GM23338 (cell line): ENCODE measurements at regions not wholly inside any gene's neighbourhood (a gene's known extent, or its start where the extent isn't known, plus 50 kb on each side); places are given as distances from the start of the nearest gene placed in this dataset.

ENCODE experiments used
- ATAC-seq: fragments of 200-7000 bp; cut with Tn5 transposase; 3 replicates; pipeline ENCODE4 v1.9.1; 2020
- DNase-seq: peaks from one replicate; pipeline ENCODE4 v3.0.0-alpha.2; 2015; ENCODE audit warnings: low spot score
- H2AFZ ChIP-seq: fragments of 200-600 bp; sonication (generic); 2 replicates; pipeline ENCODE4 v1.8.0; 2016; ENCODE audit warnings: antibody characterized with exemption, mild to moderate bottlenecking, moderate library complexity
- H3F3A ChIP-seq: fragments of 200-600 bp; sonication (generic); replicated peaks from 2 replicates; pipeline ENCODE4 v1.8.0; 2017; ENCODE audit warnings: antibody characterized with exemption, mixed run types, low read depth
- H3K27ac ChIP-seq: fragments of 200-600 bp; sonication (generic); 2 replicates; pipeline ENCODE4 v1.6.1; 2016; ENCODE audit warnings: low read depth
- H3K27me3 ChIP-seq: fragments of 200-600 bp; sonication (generic); 2 replicates; pipeline ENCODE4 v1.8.0; 2016; ENCODE audit warnings: mild to moderate bottlenecking, mixed run types, moderate library complexity; ENCODE audit not compliant: insufficient read depth
- H3K36me3 ChIP-seq: fragments of 200-600 bp; sonication (generic); 2 replicates; pipeline ENCODE4 v1.8.0; 2016; ENCODE audit warnings: mild to moderate bottlenecking; ENCODE audit not compliant: insufficient read depth
- H3K4me1 ChIP-seq: fragments of 200-600 bp; sonication (generic); 2 replicates; pipeline ENCODE4 v1.8.0; 2016; ENCODE audit warnings: mild to moderate bottlenecking, moderate library complexity; ENCODE audit not compliant: insufficient read depth
- H3K4me2 ChIP-seq: fragments of 200-600 bp; sonication (generic); 2 replicates; pipeline ENCODE4 v1.7.1; 2017; ENCODE audit warnings: mixed run types
- H3K4me3 ChIP-seq: fragments of 200-600 bp; sonication (generic); 2 replicates; pipeline ENCODE4 v1.6.1; 2016; ENCODE audit warnings: mixed run types
- H3K79me2 ChIP-seq: fragments of 200-600 bp; sonication (generic); replicated peaks from 2 replicates; pipeline ENCODE4 v1.8.0; 2017; ENCODE audit warnings: mild to moderate bottlenecking; ENCODE audit not compliant: insufficient read depth
- H3K9me2 ChIP-seq: fragments of 200-600 bp; sonication (generic); 2 replicates; pipeline ENCODE4 v1.8.0; 2017; ENCODE audit not compliant: insufficient read depth
- H4K20me1 ChIP-seq: fragments of 200-600 bp; sonication (generic); replicated peaks from 2 replicates; pipeline ENCODE4 v1.8.0; 2017; ENCODE audit warnings: mild to moderate bottlenecking; ENCODE audit not compliant: insufficient read depth
- H3K27ac Mint-ChIP-seq: 2 replicates; pipeline ENCODE4 v1.8.0; 2020; ENCODE audit warnings: inconsistent platforms, mild to moderate bottlenecking, moderate library complexity, mixed read lengths
- H3K27me3 Mint-ChIP-seq: 3 replicates; pipeline ENCODE4 v1.8.0; 2022; ENCODE audit warnings: low read depth, mild to moderate bottlenecking, moderate library complexity, mixed read lengths, inconsistent platforms; ENCODE audit not compliant: insufficient read depth, poor library complexity
- H3K36me3 Mint-ChIP-seq: 3 replicates; pipeline ENCODE4 v1.8.0; 2021; ENCODE audit warnings: low read depth, mild to moderate bottlenecking, inconsistent platforms, moderate library complexity, mixed read lengths
- H3K4me1 Mint-ChIP-seq: 3 replicates; pipeline ENCODE4 v1.8.0; 2020; ENCODE audit warnings: mild to moderate bottlenecking, inconsistent platforms, mixed read lengths
- H3K4me3 Mint-ChIP-seq: 3 replicates; pipeline ENCODE4 v1.8.0; 2021; ENCODE audit warnings: moderate library complexity, mild to moderate bottlenecking, inconsistent platforms, mixed read lengths
- H3K9me3 Mint-ChIP-seq: 3 replicates; pipeline ENCODE4 v1.8.0; 2020; ENCODE audit warnings: moderate library complexity, mild to moderate bottlenecking, inconsistent platforms, mixed read lengths
- EZH2 ChIP-seq: fragments of 200-600 bp; sonication (generic); IDR thresholded peaks from one replicate; pipeline ENCODE4 v1.8.0; 2017; ENCODE audit warnings: antibody characterized with exemption, mild to moderate bottlenecking, low read depth; ENCODE audit not compliant: unreplicated experiment
- EZH2phosphoT487 ChIP-seq: fragments of 200-600 bp; sonication (generic); IDR thresholded peaks from one replicate; pipeline ENCODE4 v1.8.1; 2018; ENCODE audit warnings: antibody characterized with exemption; ENCODE audit not compliant: unreplicated experiment
- JUNB ChIP-seq: IDR thresholded peaks from one replicate; pipeline ENCODE4 v1.6.1; 2016; ENCODE audit warnings: antibody characterized with exemption; ENCODE audit not compliant: unreplicated experiment
- NANOG ChIP-seq: IDR thresholded peaks from 2 replicates; pipeline ENCODE4 v1.6.1; 2016; ENCODE audit warnings: antibody characterized with exemption, borderline replicate concordance
- POLR2AphosphoS5 ChIP-seq: IDR thresholded peaks from 2 replicates; pipeline ENCODE4 v1.6.1; 2016; ENCODE audit warnings: antibody characterized with exemption, low read depth
- STAT1 ChIP-seq: IDR thresholded peaks from one replicate; pipeline ENCODE4 v1.6.1; 2016; ENCODE audit warnings: antibody characterized with exemption; ENCODE audit not compliant: unreplicated experiment
- ZNF114 ChIP-seq: fragments of 250-450 bp; sonication (Bioruptor Pico); IDR thresholded peaks from 2 replicates; pipeline ENCODE4 v1.5.0; 2020; ENCODE audit warnings: mild to moderate bottlenecking, moderate library complexity
- ZNF331 ChIP-seq: fragments of 250-450 bp; sonication (Bioruptor Pico); IDR thresholded peaks from 2 replicates; pipeline ENCODE4 v1.5.0; 2020; ENCODE audit warnings: low read depth, mild to moderate bottlenecking, moderate library complexity
- TF ChIP-seq, protein P1 (sequence below): IDR thresholded peaks from one replicate; pipeline ENCODE4 v1.6.1; 2018; ENCODE audit warnings: antibody characterized with exemption; ENCODE audit not compliant: unreplicated experiment
- TF ChIP-seq, protein P2 (sequence below): fragments of 250-450 bp; sonication (Bioruptor Pico); IDR thresholded peaks from 2 replicates; pipeline ENCODE4 v1.5.0; 2020; ENCODE audit warnings: mild to moderate bottlenecking, moderate library complexity
- TF ChIP-seq, protein P3 (sequence below): IDR thresholded peaks from 2 replicates; pipeline ENCODE4 v1.6.1; 2016; ENCODE audit warnings: antibody characterized with exemption

DNA sequence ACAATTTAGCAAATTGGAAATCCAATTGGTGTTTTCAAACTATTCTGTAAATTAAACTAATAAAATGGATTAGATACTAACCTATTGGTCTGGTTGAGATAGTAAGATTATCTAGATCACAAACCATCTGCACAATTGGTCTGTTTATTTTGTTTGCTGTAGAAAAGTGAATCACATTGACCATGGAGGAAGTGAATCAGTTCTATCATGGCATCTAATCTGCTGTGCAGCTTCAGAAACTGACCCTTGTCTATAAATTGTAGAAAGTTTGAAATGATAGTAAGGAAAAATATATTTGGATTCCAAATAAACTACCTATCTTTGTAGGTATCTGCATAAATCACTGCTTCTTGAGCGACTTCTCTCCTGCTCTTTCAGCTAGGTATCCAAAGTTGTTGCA, 1865.4 kb downstream of the MAT2B start:
- Mint-ChIP-seq H3K36me3 (no peaks in the 10 kb centered on the region), H3K27me3 (peaks cover 2% of the 10 kb centered on the region), H3K9me3 (no peaks in the 10 kb centered on the region), H3K4me3 (no peak overlapping the region), H3K4me1 (no peaks in the 10 kb centered on the region), H3K27ac (no peak overlapping the region)
- H3K27me3 ChIP-seq = no peaks in the 10 kb centered on the region
- no peak for ATAC-seq
- DNase-seq = no peak
- no peaks in the 10 kb centered on the region for H3K36me3 ChIP-seq
- no peaks in the 10 kb centered on the region for H4K20me1 ChIP-seq
- H3F3A ChIP-seq = no peaks in the 10 kb centered on the region
- H3K4me2 ChIP-seq = no peak overlapping the region
- no peak overlapping the region for H2AFZ ChIP-seq
- no peaks in the 10 kb centered on the region for H3K9me2 ChIP-seq
- H3K79me2 ChIP-seq = no peaks in the 10 kb centered on the region
- no peak for TF ChIP-seq EZH2
- no peak for TF ChIP-seq NANOG
- TF ChIP-seq, protein P1, sequence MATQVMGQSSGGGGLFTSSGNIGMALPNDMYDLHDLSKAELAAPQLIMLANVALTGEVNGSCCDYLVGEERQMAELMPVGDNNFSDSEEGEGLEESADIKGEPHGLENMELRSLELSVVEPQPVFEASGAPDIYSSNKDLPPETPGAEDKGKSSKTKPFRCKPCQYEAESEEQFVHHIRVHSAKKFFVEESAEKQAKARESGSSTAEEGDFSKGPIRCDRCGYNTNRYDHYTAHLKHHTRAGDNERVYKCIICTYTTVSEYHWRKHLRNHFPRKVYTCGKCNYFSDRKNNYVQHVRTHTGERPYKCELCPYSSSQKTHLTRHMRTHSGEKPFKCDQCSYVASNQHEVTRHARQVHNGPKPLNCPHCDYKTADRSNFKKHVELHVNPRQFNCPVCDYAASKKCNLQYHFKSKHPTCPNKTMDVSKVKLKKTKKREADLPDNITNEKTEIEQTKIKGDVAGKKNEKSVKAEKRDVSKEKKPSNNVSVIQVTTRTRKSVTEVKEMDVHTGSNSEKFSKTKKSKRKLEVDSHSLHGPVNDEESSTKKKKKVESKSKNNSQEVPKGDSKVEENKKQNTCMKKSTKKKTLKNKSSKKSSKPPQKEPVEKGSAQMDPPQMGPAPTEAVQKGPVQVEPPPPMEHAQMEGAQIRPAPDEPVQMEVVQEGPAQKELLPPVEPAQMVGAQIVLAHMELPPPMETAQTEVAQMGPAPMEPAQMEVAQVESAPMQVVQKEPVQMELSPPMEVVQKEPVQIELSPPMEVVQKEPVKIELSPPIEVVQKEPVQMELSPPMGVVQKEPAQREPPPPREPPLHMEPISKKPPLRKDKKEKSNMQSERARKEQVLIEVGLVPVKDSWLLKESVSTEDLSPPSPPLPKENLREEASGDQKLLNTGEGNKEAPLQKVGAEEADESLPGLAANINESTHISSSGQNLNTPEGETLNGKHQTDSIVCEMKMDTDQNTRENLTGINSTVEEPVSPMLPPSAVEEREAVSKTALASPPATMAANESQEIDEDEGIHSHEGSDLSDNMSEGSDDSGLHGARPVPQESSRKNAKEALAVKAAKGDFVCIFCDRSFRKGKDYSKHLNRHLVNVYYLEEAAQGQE = no peak
- no peak for TF ChIP-seq ZNF331 (CRISPR knock-in tag)
- TF ChIP-seq STAT1 = no peak
- no peak for TF ChIP-seq ZNF114 (CRISPR knock-in tag)
- no peak for TF ChIP-seq POLR2AphosphoS5
- no peak for TF ChIP-seq EZH2phosphoT487
- TF ChIP-seq, protein P2, sequence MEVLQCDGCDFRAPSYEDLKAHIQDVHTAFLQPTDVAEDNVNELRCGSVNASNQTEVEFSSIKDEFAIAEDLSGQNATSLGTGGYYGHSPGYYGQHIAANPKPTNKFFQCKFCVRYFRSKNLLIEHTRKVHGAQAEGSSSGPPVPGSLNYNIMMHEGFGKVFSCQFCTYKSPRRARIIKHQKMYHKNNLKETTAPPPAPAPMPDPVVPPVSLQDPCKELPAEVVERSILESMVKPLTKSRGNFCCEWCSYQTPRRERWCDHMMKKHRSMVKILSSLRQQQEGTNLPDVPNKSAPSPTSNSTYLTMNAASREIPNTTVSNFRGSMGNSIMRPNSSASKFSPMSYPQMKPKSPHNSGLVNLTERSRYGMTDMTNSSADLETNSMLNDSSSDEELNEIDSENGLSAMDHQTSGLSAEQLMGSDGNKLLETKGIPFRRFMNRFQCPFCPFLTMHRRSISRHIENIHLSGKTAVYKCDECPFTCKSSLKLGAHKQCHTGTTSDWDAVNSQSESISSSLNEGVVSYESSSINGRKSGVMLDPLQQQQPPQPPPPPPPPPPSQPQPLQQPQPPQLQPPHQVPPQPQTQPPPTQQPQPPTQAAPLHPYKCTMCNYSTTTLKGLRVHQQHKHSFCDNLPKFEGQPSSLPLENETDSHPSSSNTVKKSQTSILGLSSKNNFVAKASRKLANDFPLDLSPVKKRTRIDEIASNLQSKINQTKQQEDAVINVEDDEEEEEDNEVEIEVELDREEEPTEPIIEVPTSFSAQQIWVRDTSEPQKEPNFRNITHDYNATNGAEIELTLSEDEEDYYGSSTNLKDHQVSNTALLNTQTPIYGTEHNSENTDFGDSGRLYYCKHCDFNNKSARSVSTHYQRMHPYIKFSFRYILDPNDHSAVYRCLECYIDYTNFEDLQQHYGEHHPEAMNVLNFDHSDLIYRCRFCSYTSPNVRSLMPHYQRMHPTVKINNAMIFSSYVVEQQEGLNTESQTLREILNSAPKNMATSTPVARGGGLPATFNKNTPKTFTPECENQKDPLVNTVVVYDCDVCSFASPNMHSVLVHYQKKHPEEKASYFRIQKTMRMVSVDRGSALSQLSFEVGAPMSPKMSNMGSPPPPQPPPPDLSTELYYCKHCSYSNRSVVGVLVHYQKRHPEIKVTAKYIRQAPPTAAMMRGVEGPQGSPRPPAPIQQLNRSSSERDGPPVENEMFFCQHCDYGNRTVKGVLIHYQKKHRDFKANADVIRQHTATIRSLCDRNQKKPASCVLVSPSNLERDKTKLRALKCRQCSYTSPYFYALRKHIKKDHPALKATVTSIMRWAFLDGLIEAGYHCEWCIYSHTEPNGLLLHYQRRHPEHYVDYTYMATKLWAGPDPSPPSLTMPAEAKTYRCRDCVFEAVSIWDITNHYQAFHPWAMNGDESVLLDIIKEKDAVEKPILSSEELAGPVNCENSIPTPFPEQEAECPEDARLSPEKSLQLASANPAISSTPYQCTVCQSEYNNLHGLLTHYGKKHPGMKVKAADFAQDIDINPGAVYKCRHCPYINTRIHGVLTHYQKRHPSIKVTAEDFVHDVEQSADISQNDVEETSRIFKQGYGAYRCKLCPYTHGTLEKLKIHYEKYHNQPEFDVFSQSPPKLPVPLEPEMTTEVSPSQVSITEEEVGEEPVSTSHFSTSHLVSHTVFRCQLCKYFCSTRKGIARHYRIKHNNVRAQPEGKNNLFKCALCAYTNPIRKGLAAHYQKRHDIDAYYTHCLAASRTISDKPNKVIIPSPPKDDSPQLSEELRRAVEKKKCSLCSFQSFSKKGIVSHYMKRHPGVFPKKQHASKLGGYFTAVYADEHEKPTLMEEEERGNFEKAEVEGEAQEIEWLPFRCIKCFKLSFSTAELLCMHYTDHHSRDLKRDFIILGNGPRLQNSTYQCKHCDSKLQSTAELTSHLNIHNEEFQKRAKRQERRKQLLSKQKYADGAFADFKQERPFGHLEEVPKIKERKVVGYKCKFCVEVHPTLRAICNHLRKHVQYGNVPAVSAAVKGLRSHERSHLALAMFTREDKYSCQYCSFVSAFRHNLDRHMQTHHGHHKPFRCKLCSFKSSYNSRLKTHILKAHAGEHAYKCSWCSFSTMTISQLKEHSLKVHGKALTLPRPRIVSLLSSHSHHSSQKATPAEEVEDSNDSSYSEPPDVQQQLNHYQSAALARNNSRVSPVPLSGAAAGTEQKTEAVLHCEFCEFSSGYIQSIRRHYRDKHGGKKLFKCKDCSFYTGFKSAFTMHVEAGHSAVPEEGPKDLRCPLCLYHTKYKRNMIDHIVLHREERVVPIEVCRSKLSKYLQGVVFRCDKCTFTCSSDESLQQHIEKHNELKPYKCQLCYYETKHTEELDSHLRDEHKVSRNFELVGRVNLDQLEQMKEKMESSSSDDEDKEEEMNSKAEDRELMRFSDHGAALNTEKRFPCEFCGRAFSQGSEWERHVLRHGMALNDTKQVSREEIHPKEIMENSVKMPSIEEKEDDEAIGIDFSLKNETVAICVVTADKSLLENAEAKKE = no peak
- TF ChIP-seq JUNB = no peak
- TF ChIP-seq, protein P3, sequence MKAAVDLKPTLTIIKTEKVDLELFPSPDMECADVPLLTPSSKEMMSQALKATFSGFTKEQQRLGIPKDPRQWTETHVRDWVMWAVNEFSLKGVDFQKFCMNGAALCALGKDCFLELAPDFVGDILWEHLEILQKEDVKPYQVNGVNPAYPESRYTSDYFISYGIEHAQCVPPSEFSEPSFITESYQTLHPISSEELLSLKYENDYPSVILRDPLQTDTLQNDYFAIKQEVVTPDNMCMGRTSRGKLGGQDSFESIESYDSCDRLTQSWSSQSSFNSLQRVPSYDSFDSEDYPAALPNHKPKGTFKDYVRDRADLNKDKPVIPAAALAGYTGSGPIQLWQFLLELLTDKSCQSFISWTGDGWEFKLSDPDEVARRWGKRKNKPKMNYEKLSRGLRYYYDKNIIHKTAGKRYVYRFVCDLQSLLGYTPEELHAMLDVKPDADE = no peak
- no peaks in the 10 kb centered on the region for H3K4me1 ChIP-seq
- H3K27ac ChIP-seq = no peak overlapping the region
- no peak overlapping the region for H3K4me3 ChIP-seq
